GM19467 (cell line): ENCODE measurements at regions not wholly inside any gene's neighbourhood (a gene's known extent, or its start where the extent isn't known, plus 50 kb on each side); places are given as distances from the start of the nearest gene placed in this dataset.
"Not testable (repeated sequence)": the region's sequence is repeated elsewhere in the genome, so short reads cannot be mapped to it uniquely, and the experiment has no call there.

Source experiments
- ATAC-seq: cut with Tn5 transposase; IDR thresholded peaks from one replicate; pipeline ENCODE4 v1.9.1; 2021; ENCODE audit warnings: mild to moderate bottlenecking, moderate library complexity; ENCODE audit not compliant: unreplicated experiment

GRCh38 chr10:52368725-52369124 is 54.6 kb downstream of the DKK1 start:
- ATAC-seq = no peak

GRCh38 chr10:52374207-52374606 is 60.1 kb downstream of the DKK1 start:
- ATAC-seq = not testable (repeated sequence)

- ATAC-seq = no peak
These were observed 62.7 kb downstream of the DKK1 start for GRCh38 chr10:52376694-52377354.

GRCh38 chr10:52378124-52378523 is 64.0 kb downstream of the DKK1 start:
- no peak for ATAC-seq

- no peak for ATAC-seq
These were observed 65.2 kb downstream of the DKK1 start for GRCh38 chr10:52379287-52379686.

- ATAC-seq = no peak
These were observed 69.0 kb downstream of the DKK1 start for GRCh38 chr10:52383088-52383487.

GRCh38 chr10:52387744-52388143 is 73.7 kb downstream of the DKK1 start:
- no peak for ATAC-seq

GRCh38 chr10:52390388-52390787 is 76.3 kb downstream of the DKK1 start:
- no peak for ATAC-seq

- no peak for ATAC-seq
These were observed 78.0 kb downstream of the DKK1 start for GRCh38 chr10:52391927-52392602.

GRCh38 chr10:52394246-52394645 is 80.2 kb downstream of the DKK1 start:
- no peak for ATAC-seq

- no peak for ATAC-seq
These were observed 86.5 kb downstream of the DKK1 start for GRCh38 chr10:52400562-52400961.

- ATAC-seq = not testable (repeated sequence)
These were observed 89.7 kb downstream of the DKK1 start for GRCh38 chr10:52403801-52404200.

GRCh38 chr10:52409195-52409594 is 95.1 kb downstream of the DKK1 start:
- ATAC-seq = no peak

GRCh38 chr10:52409928-52410327 is 95.8 kb downstream of the DKK1 start:
- no peak for ATAC-seq

- no peak for ATAC-seq
These were observed 96.8 kb downstream of the DKK1 start for GRCh38 chr10:52410916-52411315.

- no peak for ATAC-seq
These were observed 105.2 kb downstream of the DKK1 start for GRCh38 chr10:52419281-52419680.

GRCh38 chr10:52420656-52421055 is 106.6 kb downstream of the DKK1 start:
- no peak for ATAC-seq

- ATAC-seq = no peak
These were observed 109.3 kb downstream of the DKK1 start for GRCh38 chr10:52423369-52423768.

- no peak for ATAC-seq
These were observed 110.3 kb downstream of the DKK1 start for GRCh38 chr10:52424341-52424740.

- ATAC-seq = no peak
These were observed 120.7 kb downstream of the DKK1 start for GRCh38 chr10:52434734-52435133.

- ATAC-seq = no peak
These were observed 122.6 kb downstream of the DKK1 start for GRCh38 chr10:52436664-52437063.

GRCh38 chr10:52437205-52437646 is 123.1 kb downstream of the DKK1 start:
- peak; percentile 85 for ATAC-seq

GRCh38 chr10:52438119-52438518 is 124.0 kb downstream of the DKK1 start:
- ATAC-seq = no peak
